ENCODE measurements at regions not wholly inside any gene's neighbourhood (a gene's known extent, or its start where the extent isn't known, plus 50 kb on each side); places are given as distances from the start of the nearest gene placed in this dataset.

GRCh38 chr13:87057807-87058520, 613.2 kb upstream of the SLITRK5 start:
- TF ChIP-seq, protein P1, sequence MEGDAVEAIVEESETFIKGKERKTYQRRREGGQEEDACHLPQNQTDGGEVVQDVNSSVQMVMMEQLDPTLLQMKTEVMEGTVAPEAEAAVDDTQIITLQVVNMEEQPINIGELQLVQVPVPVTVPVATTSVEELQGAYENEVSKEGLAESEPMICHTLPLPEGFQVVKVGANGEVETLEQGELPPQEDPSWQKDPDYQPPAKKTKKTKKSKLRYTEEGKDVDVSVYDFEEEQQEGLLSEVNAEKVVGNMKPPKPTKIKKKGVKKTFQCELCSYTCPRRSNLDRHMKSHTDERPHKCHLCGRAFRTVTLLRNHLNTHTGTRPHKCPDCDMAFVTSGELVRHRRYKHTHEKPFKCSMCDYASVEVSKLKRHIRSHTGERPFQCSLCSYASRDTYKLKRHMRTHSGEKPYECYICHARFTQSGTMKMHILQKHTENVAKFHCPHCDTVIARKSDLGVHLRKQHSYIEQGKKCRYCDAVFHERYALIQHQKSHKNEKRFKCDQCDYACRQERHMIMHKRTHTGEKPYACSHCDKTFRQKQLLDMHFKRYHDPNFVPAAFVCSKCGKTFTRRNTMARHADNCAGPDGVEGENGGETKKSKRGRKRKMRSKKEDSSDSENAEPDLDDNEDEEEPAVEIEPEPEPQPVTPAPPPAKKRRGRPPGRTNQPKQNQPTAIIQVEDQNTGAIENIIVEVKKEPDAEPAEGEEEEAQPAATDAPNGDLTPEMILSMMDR (IDR thresholded peaks at IDR 0.05; ENCODE audit: low read depth, low read length, missing control alignments): no peak
- no peak overlapping the region for H3K4me3 ChIP-seq (ENCODE audit: low read depth, low read length)
- no peak for DNase-seq (ENCODE audit: low read depth)

- no peak for DNase-seq (ENCODE audit: low read depth)
- no peak overlapping the region for H3K4me3 ChIP-seq (ENCODE audit: low read depth, low read length)
- TF ChIP-seq, protein P1 (IDR thresholded peaks at IDR 0.05; ENCODE audit: low read depth, low read length, missing control alignments): no peak
These were observed 612.3 kb upstream of the SLITRK5 start for GRCh38 chr13:87058786-87059329.

GRCh38 chr13:87078947-87079795, 592.0 kb upstream of the SLITRK5 start:
- no peak overlapping the region for H3K4me3 ChIP-seq (ENCODE audit: low read depth, low read length)
- no peak for DNase-seq (ENCODE audit: low read depth)
- TF ChIP-seq, protein P1 (IDR thresholded peaks at IDR 0.05; ENCODE audit: low read depth, low read length, missing control alignments): no peak

DNA sequence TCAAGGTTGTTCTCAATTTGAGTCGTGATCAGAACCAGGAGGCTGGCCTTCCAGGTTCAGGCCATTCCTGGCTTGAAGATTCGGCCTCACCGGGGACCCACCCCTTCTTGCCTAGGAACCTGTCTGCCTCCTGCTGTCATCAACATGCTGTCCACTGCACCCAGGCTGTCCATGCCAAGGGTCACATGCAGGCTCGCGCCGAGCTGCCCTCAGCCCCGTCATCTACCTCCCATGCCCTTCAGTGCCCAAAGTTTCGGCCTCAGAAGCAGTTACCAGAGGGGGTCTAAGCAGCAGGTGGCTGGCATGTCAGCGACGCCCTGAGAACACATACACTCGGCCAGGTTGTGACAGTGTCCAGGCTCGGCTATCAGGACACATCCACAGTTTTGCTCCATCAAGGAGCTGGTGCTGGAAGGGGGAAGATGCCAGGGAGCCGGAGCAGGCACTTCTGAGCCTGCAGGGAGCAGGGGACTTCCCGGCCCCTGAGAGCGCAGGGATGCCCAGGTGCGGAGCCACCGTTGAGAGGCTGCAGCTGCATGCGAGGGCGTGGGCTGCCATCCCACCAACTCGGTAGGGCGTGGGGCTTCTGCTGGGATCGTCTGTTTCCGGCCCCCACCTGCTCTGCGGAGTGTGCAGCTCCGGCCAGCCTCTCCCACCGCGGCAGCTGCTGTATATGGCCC, 590.9 kb upstream of the SLITRK5 start:
- DNase-seq (ENCODE audit: low read depth): no peak
- H3K4me3 ChIP-seq (ENCODE audit: low read depth, low read length): no peak overlapping the region
- TF ChIP-seq, protein P1 (IDR thresholded peaks at IDR 0.05; ENCODE audit: low read depth, low read length, missing control alignments): no peak

DNA sequence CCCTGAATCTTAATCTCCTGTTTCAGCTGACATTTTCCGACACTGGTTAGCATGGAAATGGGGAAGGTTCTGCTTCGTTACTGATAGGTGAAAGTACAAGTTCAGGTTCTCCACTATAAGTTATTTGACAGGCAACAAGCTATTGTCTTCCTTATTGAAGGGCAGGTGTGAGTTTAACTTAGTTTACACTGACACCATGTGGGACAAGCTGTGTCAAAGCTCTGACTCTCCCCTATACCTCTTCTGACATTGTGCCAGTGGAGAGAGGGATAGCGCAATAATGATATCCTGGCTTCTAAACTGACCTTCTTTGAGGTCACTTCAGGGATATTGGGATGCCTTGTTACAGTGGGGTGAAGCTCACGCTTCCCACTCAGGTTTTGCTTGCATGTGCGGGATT, 587.0 kb upstream of the SLITRK5 start:
- TF ChIP-seq, protein P1 (IDR thresholded peaks at IDR 0.05; ENCODE audit: low read depth, low read length, missing control alignments): no peak
- no peak overlapping the region for H3K4me3 ChIP-seq (ENCODE audit: low read depth, low read length)
- DNase-seq (ENCODE audit: low read depth): no peak

GRCh38 chr13:87087741-87088140, 583.4 kb upstream of the SLITRK5 start:
- no peak for DNase-seq (ENCODE audit: low read depth)
- TF ChIP-seq, protein P1 (IDR thresholded peaks at IDR 0.05; ENCODE audit: low read depth, low read length, missing control alignments): no peak
- no peak overlapping the region for H3K4me3 ChIP-seq (ENCODE audit: low read depth, low read length)
